H1 (cell line): ENCODE measurements at regions not wholly inside any gene's neighbourhood (a gene's known extent, or its start where the extent isn't known, plus 50 kb on each side); places are given as distances from the start of the nearest gene placed in this dataset.

Experiments
- CTCF ChIA-PET: fragments of 300-600 bp; sonication (Branson Sonifier 250); formaldehyde crosslinking; loops from one replicate; lab custom pipeline; 2021; ENCODE audit not compliant: partially characterized antibody; lab: Charles Lee
- POLR2A ChIA-PET: fragments of 300-600 bp; sonication (Branson Sonifier 250); formaldehyde crosslinking; loops from one replicate; lab custom pipeline; 2021; ENCODE audit warnings: inconsistent platforms; ENCODE audit not compliant: partially characterized antibody; lab: Charles Lee
- DNase-seq, 2 experiments: peaks; one replicate each; pipeline versions ENCODE4 v3.0.0 to v3.0.0-alpha.2; 2010 to 2022; ENCODE audit warnings: low spot score in 2 of 2, low read depth in 1 of 2, mixed read lengths in 1 of 2
- FAIRE-seq: peaks from 2 replicates; lab custom pipeline; 2011; peaks lifted over from hg19 to GRCh38; lab: Jason Lieb, UNC
- H2AFZ ChIP-seq: 2 replicates; pipeline ENCODE4 v1.8.1; 2012; ENCODE audit warnings: low read length, inconsistent platforms
- H2AK5ac ChIP-seq: 2 replicates; pipeline ENCODE4 v1.6.1; 2013; ENCODE audit warnings: low read depth, low read length
- H2BK120ac ChIP-seq: replicated peaks from 2 replicates; pipeline ENCODE3; 2013; ENCODE audit warnings: low read depth, low read length, inconsistent platforms
- H2BK12ac ChIP-seq: 2 replicates; pipeline ENCODE4 v1.6.1; 2013; ENCODE audit warnings: low read depth, low read length
- H2BK15ac ChIP-seq: 2 replicates; pipeline ENCODE4 v1.6.1; 2013; ENCODE audit warnings: low read length
- H2BK20ac ChIP-seq: 2 replicates; pipeline ENCODE4 v1.6.1; 2013; ENCODE audit warnings: low read length
- H2BK5ac ChIP-seq: 2 replicates; pipeline ENCODE4 v1.6.1; 2013; ENCODE audit warnings: low read depth, low read length
- H3K14ac ChIP-seq: 2 replicates; pipeline ENCODE4 v1.6.1; 2013; ENCODE audit warnings: inconsistent platforms; ENCODE audit not compliant: insufficient read length
- H3K18ac ChIP-seq: 2 replicates; pipeline ENCODE4 v1.6.1; 2013; ENCODE audit warnings: low read length; ENCODE audit errors: extremely low read depth
- H3K23ac ChIP-seq: 2 replicates; pipeline ENCODE4 v1.6.1; 2013; ENCODE audit warnings: inconsistent platforms; ENCODE audit not compliant: insufficient read length
- H3K23me2 ChIP-seq: 2 replicates; pipeline ENCODE4 v1.6.1; 2013; ENCODE audit warnings: low read depth, low read length
- H3K27ac ChIP-seq: 2 replicates; pipeline ENCODE4 v1.6.1; 2011; ENCODE audit warnings: low read depth, low read length, inconsistent platforms
- H3K27me3 ChIP-seq, 4 experiments: replicated peaks in 1 of 4; 1 replicate in 1 of 4; 2 replicates in 3 of 4; pipeline versions ENCODE4 v1.6.1 to v1.8.1; 2011 to 2013; ENCODE audit warnings: low read length in 3 of 4, mild to moderate bottlenecking in 3 of 4, inconsistent platforms in 2 of 4, mixed read lengths in 2 of 4, moderate library complexity in 1 of 4; ENCODE audit not compliant: control insufficient read depth in 3 of 4, insufficient read depth in 3 of 4; ENCODE audit errors: extremely low read depth in 1 of 4
- H3K36me3 ChIP-seq, 4 experiments: 2 replicates each; pipeline versions ENCODE4 v1.6.1 to v1.8.1; 2011 to 2013; ENCODE audit warnings: mild to moderate bottlenecking in 4 of 4, low read length in 3 of 4, moderate library complexity in 2 of 4, control low read depth in 1 of 4, inconsistent platforms in 1 of 4; ENCODE audit not compliant: insufficient read depth in 4 of 4, control insufficient read depth in 2 of 4
- H3K4ac ChIP-seq: replicated peaks from 2 replicates; pipeline ENCODE3; 2013; ENCODE audit warnings: low read length, low read depth, mixed read lengths, inconsistent platforms; ENCODE audit not compliant: insufficient read length
- H3K4me1 ChIP-seq, 4 experiments: replicated peaks in 1 of 4; 1 replicate in 1 of 4; 2 replicates in 3 of 4; pipeline versions ENCODE4 v1.6.1 to v1.8.1; 2011 to 2013; ENCODE audit warnings: low read length in 3 of 4, inconsistent platforms in 2 of 4, mixed read lengths in 1 of 4; ENCODE audit not compliant: insufficient read depth in 4 of 4, control insufficient read depth in 3 of 4
- H3K4me2 ChIP-seq, 2 experiments: 2 replicates each; pipeline versions ENCODE4 v1.6.1 to v1.8.1; 2011 to 2013; ENCODE audit warnings: low read depth in 2 of 2, low read length in 2 of 2, control low read depth in 1 of 2, inconsistent platforms in 1 of 2, mild to moderate bottlenecking in 1 of 2; ENCODE audit not compliant: insufficient read depth in 1 of 2
- H3K4me3 ChIP-seq, 4 experiments: fragments of 200-600, 300-600 bp in 1 of 4; sonication (generic), shearing (Covaris generic), sonication (Bioruptor Twin) in 1 of 4; 2 replicates each; pipeline versions ENCODE4 v1.5.1 to v1.8.1; 2011 to 2016; ENCODE audit warnings: low read length in 4 of 4, low read depth in 3 of 4, control low read depth in 2 of 4, inconsistent platforms in 2 of 4, mild to moderate bottlenecking in 2 of 4, mixed read lengths in 1 of 4, moderate library complexity in 1 of 4; ENCODE audit not compliant: insufficient read depth in 2 of 4; ENCODE audit errors: extremely low read depth in 1 of 4
- H3K56ac ChIP-seq: replicated peaks from 2 replicates; pipeline ENCODE3; 2013; ENCODE audit warnings: low read depth, mild to moderate bottlenecking, mixed read lengths, low read length, inconsistent platforms; ENCODE audit not compliant: insufficient read length
- H3K79me1 ChIP-seq: 2 replicates; pipeline ENCODE4 v1.6.1; 2013; ENCODE audit warnings: low read depth, low read length, control low read depth
- H3K79me2 ChIP-seq, 2 experiments: 2 replicates each; pipeline versions ENCODE4 v1.6.1 to v1.8.1; 2012 to 2013; ENCODE audit warnings: low read length in 2 of 2, mild to moderate bottlenecking in 2 of 2, inconsistent platforms in 1 of 2; ENCODE audit not compliant: insufficient read depth in 2 of 2, control insufficient read depth in 1 of 2
- H3K9ac ChIP-seq, 4 experiments: replicated peaks in 1 of 4; 1 replicate in 1 of 4; 2 replicates in 3 of 4; pipeline versions ENCODE4 v1.6.1 to v1.8.1; 2011 to 2013; ENCODE audit warnings: low read depth in 3 of 4, low read length in 3 of 4, control low read depth in 2 of 4, mild to moderate bottlenecking in 2 of 4, moderate library complexity in 2 of 4, inconsistent platforms in 1 of 4; ENCODE audit errors: extremely low read depth in 1 of 4
- H3K9me3 ChIP-seq, 2 experiments: 2 replicates each; pipeline versions ENCODE4 v1.6.1 to v1.8.1; 2012 to 2013; ENCODE audit warnings: mild to moderate bottlenecking in 2 of 2, moderate library complexity in 2 of 2, control low read depth in 1 of 2, inconsistent platforms in 1 of 2, low read depth in 1 of 2, low read length in 1 of 2, mixed read lengths in 1 of 2; ENCODE audit not compliant: insufficient read depth in 2 of 2
- H4K20me1 ChIP-seq, 2 experiments: replicated peaks in 1 of 2; 2 replicates each; pipeline versions ENCODE3 to v1.8.1; 2011 to 2013; ENCODE audit warnings: inconsistent platforms in 2 of 2, low read length in 2 of 2, mild to moderate bottlenecking in 1 of 2; ENCODE audit not compliant: insufficient read depth in 2 of 2, control insufficient read depth in 1 of 2
- H4K5ac ChIP-seq: 2 replicates; pipeline ENCODE4 v1.6.1; 2013; ENCODE audit warnings: low read length, low read depth, mixed read lengths, inconsistent platforms; ENCODE audit not compliant: insufficient read length
- H4K8ac ChIP-seq: 2 replicates; pipeline ENCODE4 v1.8.0; 2013; ENCODE audit warnings: mild to moderate bottlenecking, moderate library complexity, low read length, inconsistent platforms; ENCODE audit not compliant: insufficient read depth; ENCODE audit errors: extremely low read depth
- H4K91ac ChIP-seq: replicated peaks from 2 replicates; pipeline ENCODE3; 2013; ENCODE audit warnings: low read length, mixed read lengths, inconsistent platforms; ENCODE audit not compliant: insufficient read length
- CHD1 ChIP-seq: IDR thresholded peaks from 2 replicates; pipeline ENCODE4 v1.6.1; 2012; ENCODE audit warnings: low read depth, low read length, improper control_type of control experiment
- CREB1 ChIP-seq: IDR thresholded peaks from 2 replicates; pipeline ENCODE4 v1.6.1; 2012; ENCODE audit warnings: inconsistent platforms
- EZH2 ChIP-seq: fragments of 200-600 bp; sonication (generic); IDR thresholded peaks from 2 replicates; pipeline ENCODE4 v1.7.1; 2012; ENCODE audit warnings: low read depth, mild to moderate bottlenecking, moderate library complexity, low read length, inconsistent platforms; ENCODE audit not compliant: severe bottlenecking
- KDM4A ChIP-seq: IDR thresholded peaks from one replicate; pipeline ENCODE4 v1.7.1; 2012; ENCODE audit warnings: low read depth, mild to moderate bottlenecking, moderate library complexity, low read length, inconsistent platforms; ENCODE audit not compliant: severe bottlenecking
- NRF1 ChIP-seq: IDR thresholded peaks from 2 replicates; pipeline ENCODE4 v1.6.1; 2011; ENCODE audit warnings: mild to moderate bottlenecking, low read depth, low read length, improper control_type of control experiment
- POLR2AphosphoS5 ChIP-seq: IDR thresholded peaks from 2 replicates; pipeline ENCODE4 v1.6.1; 2011; ENCODE audit warnings: low read depth, low read length
- RFX5 ChIP-seq: IDR thresholded peaks from 2 replicates; pipeline ENCODE4 v1.6.1; 2011; ENCODE audit warnings: low read depth, low read length, improper control_type of control experiment, borderline replicate concordance
- SIX5 ChIP-seq: IDR thresholded peaks from 2 replicates; pipeline ENCODE4 v1.6.1; 2011; ENCODE audit warnings: mild to moderate bottlenecking, low read depth, low read length
- TBP ChIP-seq: IDR thresholded peaks from 2 replicates; pipeline ENCODE4 v1.6.1; 2011; ENCODE audit warnings: low read depth, low read length, improper control_type of control experiment
- WGBS, 2 experiments: shearing (Covaris generic) in 1 of 2; methylation state at CpG; one replicate each; pipeline versions ENCODE4 v1.1.6 to v1.1.7; 2013 to 2015; ENCODE audit warnings: low lambda C conversion rate in 2 of 2, mixed read lengths in 2 of 2, inconsistent platforms in 1 of 2, low coverage in 1 of 2, missing lambda C conversion rate in 1 of 2; ENCODE audit not compliant: insufficient replicate concordance in 2 of 2, insufficient coverage in 1 of 2, insufficient read length in 1 of 2; ENCODE audit errors: extremely low coverage in 1 of 2, missing lambda C conversion rate in 1 of 2; 5-methylcytosine and 5-hydroxymethylcytosine counted together
- TF ChIP-seq, protein P1 (sequence below): IDR thresholded peaks from 2 replicates; pipeline ENCODE4 v1.6.1; 2012; ENCODE audit warnings: low read length, inconsistent platforms
- TF ChIP-seq, protein P2 (sequence below), 3 experiments: IDR thresholded peaks; 1 replicate in 2 of 3; 2 replicates in 1 of 3; pipeline versions ENCODE4 v1.5.1 to v1.6.1; 2011; ENCODE audit warnings: low read length in 3 of 3, mild to moderate bottlenecking in 3 of 3, inconsistent platforms in 2 of 3, low read depth in 1 of 3, moderate library complexity in 1 of 3; ENCODE audit not compliant: insufficient read depth in 1 of 3; ENCODE audit errors: control extremely low read depth in 1 of 3

DNA sequence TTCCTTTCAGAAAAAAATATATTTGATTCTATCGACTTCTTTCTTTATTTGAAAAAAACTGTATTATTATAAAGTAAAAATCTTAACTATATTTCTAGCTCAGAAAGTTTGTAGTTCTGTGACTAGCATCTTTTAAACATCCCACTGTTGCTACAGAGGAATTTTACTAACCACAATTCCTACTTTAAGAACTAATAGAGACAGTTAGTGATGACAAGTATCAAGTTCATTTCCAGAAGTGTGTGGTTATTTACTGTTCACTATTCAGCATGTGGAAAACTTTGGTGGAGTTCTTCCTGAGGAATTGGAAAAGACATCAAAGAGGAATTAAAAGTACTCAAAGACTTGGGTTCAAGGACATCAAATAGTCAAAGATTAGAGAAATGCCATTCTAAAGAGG lies 524.1 kb upstream of the CBLB start:
- no peak overlapping the region for H3K4ac ChIP-seq
- H3K56ac ChIP-seq, result no peak overlapping the region
- H3K79me2 ChIP-seq, result no peaks in the 10 kb centered on the region
- H3K14ac ChIP-seq, result no peak overlapping the region
- H2BK12ac ChIP-seq, result no peak overlapping the region
- no peak overlapping the region for H3K4me3 ChIP-seq
- peaks cover 0 to 8% (median 4%) of the 10 kb centered on the region in 4 experiments; a peak in 2 of 7 replicates for H3K4me1 ChIP-seq
- H2BK120ac ChIP-seq, result no peak overlapping the region
- H3K27ac ChIP-seq, result no peak overlapping the region
- H2BK15ac ChIP-seq, result no peak overlapping the region
- 93% methylated on average over 1 of the region's 1 CpG; no CpG with 5 or more reads in 1 of the 2 experiments for WGBS, 2 experiments
- no peak overlapping the region for H2AFZ ChIP-seq
- no peak overlapping the region for H4K5ac ChIP-seq
- no peaks in the 10 kb centered on the region for H3K36me3 ChIP-seq
- no peak overlapping the region for H3K23ac ChIP-seq
- H2BK5ac ChIP-seq, result no peak overlapping the region
- no peaks in the 10 kb centered on the region for H3K23me2 ChIP-seq
- FAIRE-seq (no peak), DNase-seq (no peak)
- no peaks in the 10 kb centered on the region for H3K27me3 ChIP-seq
- TF ChIP-seq KDM4A, result no peak
- TF ChIP-seq, protein P1, sequence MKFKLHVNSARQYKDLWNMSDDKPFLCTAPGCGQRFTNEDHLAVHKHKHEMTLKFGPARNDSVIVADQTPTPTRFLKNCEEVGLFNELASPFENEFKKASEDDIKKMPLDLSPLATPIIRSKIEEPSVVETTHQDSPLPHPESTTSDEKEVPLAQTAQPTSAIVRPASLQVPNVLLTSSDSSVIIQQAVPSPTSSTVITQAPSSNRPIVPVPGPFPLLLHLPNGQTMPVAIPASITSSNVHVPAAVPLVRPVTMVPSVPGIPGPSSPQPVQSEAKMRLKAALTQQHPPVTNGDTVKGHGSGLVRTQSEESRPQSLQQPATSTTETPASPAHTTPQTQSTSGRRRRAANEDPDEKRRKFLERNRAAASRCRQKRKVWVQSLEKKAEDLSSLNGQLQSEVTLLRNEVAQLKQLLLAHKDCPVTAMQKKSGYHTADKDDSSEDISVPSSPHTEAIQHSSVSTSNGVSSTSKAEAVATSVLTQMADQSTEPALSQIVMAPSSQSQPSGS, result no peak
- TF ChIP-seq, protein P2, sequence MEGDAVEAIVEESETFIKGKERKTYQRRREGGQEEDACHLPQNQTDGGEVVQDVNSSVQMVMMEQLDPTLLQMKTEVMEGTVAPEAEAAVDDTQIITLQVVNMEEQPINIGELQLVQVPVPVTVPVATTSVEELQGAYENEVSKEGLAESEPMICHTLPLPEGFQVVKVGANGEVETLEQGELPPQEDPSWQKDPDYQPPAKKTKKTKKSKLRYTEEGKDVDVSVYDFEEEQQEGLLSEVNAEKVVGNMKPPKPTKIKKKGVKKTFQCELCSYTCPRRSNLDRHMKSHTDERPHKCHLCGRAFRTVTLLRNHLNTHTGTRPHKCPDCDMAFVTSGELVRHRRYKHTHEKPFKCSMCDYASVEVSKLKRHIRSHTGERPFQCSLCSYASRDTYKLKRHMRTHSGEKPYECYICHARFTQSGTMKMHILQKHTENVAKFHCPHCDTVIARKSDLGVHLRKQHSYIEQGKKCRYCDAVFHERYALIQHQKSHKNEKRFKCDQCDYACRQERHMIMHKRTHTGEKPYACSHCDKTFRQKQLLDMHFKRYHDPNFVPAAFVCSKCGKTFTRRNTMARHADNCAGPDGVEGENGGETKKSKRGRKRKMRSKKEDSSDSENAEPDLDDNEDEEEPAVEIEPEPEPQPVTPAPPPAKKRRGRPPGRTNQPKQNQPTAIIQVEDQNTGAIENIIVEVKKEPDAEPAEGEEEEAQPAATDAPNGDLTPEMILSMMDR (IDR thresholded peaks at IDR 0.05; ENCODE audit: control extremely low read depth in 1 of 3, insufficient read depth in 1 of 3, low read depth in 1 of 3, low read length in 3 of 3), result no peak
- no peak for TF ChIP-seq SIX5
- no peak for TF ChIP-seq CHD1
- TF ChIP-seq EZH2, result no peak
- no peak for TF ChIP-seq POLR2AphosphoS5
- no peak for TF ChIP-seq TBP
- TF ChIP-seq CREB1, result no peak
- TF ChIP-seq NRF1, result no peak
- no peak for TF ChIP-seq RFX5
- no peaks in the 10 kb centered on the region for H4K20me1 ChIP-seq
- H2BK20ac ChIP-seq, result no peak overlapping the region
- no peak overlapping the region for H4K8ac ChIP-seq
- CTCF ChIA-PET, result interaction anchor here (0.8 kb wide), 1 partner anchor 10 kb away, joined by 3 read pairs; no protein-coding TSS in a partner anchor
- POLR2A ChIA-PET, result no interaction called here
- no peak overlapping the region for H4K91ac ChIP-seq
- H2AK5ac ChIP-seq, result no peak overlapping the region
- no peaks in the 10 kb centered on the region for H3K79me1 ChIP-seq
- no peak overlapping the region for H3K9ac ChIP-seq
- no peak overlapping the region for H3K4me2 ChIP-seq
- no peaks in the 10 kb centered on the region for H3K9me3 ChIP-seq
- no peak overlapping the region for H3K18ac ChIP-seq
